HEK293T (cell line): ENCODE measurements at regions not wholly inside any gene's neighbourhood (a gene's known extent, or its start where the extent isn't known, plus 50 kb on each side); places are given as distances from the start of the nearest gene placed in this dataset.

Experiments used
- BHLHE40 ChIP-seq: fragments of 450-650 bp; IDR thresholded peaks from 2 replicates; pipeline ENCODE4 v1.6.1; 2016; ENCODE audit warnings: mild to moderate bottlenecking, moderate library complexity, borderline replicate concordance
- FOXK2 ChIP-seq: fragments of 450-650 bp; IDR thresholded peaks from 2 replicates; pipeline ENCODE4 v1.6.1; 2016; ENCODE audit warnings: mild to moderate bottlenecking
- FOXM1 ChIP-seq: fragments of 450-650 bp; IDR thresholded peaks from 2 replicates; pipeline ENCODE4 v1.6.1; 2017; ENCODE audit warnings: mild to moderate bottlenecking, borderline replicate concordance
- LEF1 ChIP-seq: fragments of 450-650 bp; IDR thresholded peaks from 2 replicates; pipeline ENCODE4 v1.6.1; 2017; ENCODE audit warnings: mild to moderate bottlenecking, borderline replicate concordance
- SP1 ChIP-seq: fragments of 450-650 bp; IDR thresholded peaks from 2 replicates; pipeline ENCODE4 v1.6.1; 2017

GRCh38 chr7:54394834-54395233 is 147.3 kb upstream of the VSTM2A start:
- TF ChIP-seq LEF1 (no peak), FOXK2 (no peak), BHLHE40 (no peak), SP1 (no peak), FOXM1 (no peak)
